ENCODE measurements at regions not wholly inside any gene's neighbourhood (a gene's known extent, or its start where the extent isn't known, plus 50 kb on each side); places are given as distances from the start of the nearest gene placed in this dataset.

DNA sequence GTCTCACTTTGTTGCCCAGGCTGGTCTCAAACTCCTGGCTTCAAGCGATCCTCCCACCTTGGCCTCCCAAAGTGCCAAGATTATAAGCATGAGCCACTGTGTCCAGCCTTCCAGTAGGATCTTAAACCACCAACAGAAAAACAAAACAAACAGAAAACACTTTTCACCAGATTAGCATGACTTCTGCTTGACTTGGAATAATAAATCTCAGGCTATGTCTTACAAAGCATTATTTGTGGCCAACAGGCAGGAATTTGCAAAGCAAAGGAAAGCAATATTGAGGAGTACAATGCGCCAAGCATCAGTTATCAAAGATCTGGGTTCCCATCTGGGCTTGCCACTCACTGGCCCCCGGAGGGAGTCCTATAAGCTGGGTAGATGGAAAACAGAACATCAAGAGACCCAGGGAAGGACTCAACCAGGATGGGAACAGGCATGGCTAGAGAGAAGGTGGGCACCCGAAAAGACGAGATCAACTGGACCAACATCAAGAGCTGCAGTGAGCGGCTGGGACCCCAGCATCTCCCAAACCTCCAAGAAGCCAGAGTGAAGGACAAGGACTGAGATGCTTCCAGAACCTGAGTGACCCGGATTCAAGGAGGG is 101.2 kb downstream of the TMEM30B start:
- H2AFZ ChIP-seq (ENCODE audit: low read length, unreplicated experiment) = no peak overlapping the region
- peak overlapping the region; percentile 41; the same call in 1 of the 2 replicates for H3K4me3 ChIP-seq (ENCODE audit: low read depth, low read length)
- no peaks in the 10 kb centered on the region for H3K27me3 ChIP-seq (ENCODE audit: insufficient read depth, low read length)
- no peaks in the 10 kb centered on the region for H3K36me3 ChIP-seq (ENCODE audit: insufficient read depth, low read length)
- peak overlapping the region; percentile 98 for H3K27ac ChIP-seq (ENCODE audit: low read depth, low read length)
- no peaks in the 10 kb centered on the region for H3K79me2 ChIP-seq (ENCODE audit: control insufficient read depth, insufficient read depth, low read length, unreplicated experiment)
- peaks cover 61% of the 10 kb centered on the region for H3K4me1 ChIP-seq (ENCODE audit: control insufficient read depth, insufficient read depth, low read length, unreplicated experiment)

DNA sequence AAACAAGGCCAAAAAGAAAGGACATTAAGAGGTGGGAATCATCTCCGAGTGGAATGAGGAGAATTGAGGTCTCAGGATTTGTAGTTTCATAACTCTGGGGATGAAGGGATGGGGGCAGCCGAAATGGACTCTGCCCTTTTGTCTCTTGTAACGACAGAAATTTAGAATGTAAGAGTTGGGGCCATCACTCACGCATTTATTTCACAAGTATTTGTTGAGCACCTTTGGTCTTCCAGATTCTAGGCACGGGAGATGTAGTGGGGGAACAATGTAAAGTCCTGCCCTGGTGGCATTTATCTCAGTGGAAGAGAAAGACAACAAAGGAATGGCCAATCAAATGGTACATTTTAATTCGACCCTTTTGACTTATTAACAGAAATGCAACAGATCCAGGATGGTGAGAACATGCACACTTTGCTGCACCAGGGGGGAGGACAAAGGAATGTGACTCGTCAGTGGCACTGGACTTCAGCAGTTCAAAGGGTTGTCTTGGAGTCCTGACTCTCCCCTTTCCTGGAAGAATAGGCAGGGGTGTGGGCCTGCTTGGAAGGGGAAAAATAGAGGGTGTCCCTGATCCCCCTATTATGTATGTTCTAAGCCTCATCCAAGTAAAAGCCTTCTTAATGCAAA is 102.0 kb downstream of the TMEM30B start:
- no peak overlapping the region for H2AFZ ChIP-seq (ENCODE audit: low read length, unreplicated experiment)

DNA sequence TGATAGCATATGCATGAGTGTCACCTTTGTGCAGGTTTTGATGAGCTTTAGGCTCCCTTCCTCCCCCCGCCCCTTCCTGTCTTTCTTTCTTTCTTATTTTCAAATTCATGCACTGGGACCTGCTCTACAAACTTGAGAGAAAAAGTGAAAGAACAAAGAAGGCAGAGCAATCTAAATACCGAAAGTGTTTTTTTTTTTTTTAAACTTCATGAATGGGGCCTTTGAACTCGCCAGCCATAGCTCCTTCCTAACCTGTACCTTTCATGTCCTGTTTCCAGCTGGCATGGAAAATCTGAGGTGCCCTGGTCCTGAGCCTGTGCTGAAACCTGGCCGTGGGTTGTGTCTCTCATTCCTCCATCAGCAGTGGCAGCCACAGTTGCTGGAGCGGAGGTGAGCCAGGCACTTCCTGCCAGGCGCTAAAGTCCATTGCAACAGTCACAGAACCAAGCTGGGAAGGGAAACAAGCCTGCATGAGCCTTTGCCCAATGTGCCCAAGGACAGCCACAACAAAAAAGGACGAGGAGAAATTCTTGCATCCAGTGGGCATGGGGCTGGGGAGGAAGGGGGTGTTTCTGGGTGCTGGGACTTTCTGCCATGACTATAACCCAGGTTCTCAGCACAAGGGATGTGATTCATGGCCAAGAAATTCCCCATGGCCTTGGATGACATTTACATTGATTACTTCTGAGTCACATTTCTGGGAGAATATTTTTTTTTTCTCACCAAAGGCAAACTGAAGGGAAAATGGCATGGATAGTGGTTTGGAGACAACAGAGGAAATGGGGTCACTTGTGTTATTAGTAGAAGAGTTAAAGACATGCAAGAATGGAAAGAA is 102.7 kb downstream of the TMEM30B start:
- Histone ChIP-seq H2AFZ (ENCODE audit: low read length, unreplicated experiment) (peak overlapping the region; percentile 12), H3K36me3 (ENCODE audit: insufficient read depth, low read length) (no peaks in the 10 kb centered on the region), H3K27ac (ENCODE audit: low read depth, low read length) (peak overlapping the region; percentile 98), H3K79me2 (ENCODE audit: control insufficient read depth, insufficient read depth, low read length, unreplicated experiment) (no peaks in the 10 kb centered on the region), H3K4me3 (ENCODE audit: low read depth, low read length) (peak overlapping the region; percentile 41), H3K27me3 (ENCODE audit: insufficient read depth, low read length) (no peaks in the 10 kb centered on the region), H3K4me1 (ENCODE audit: control insufficient read depth, insufficient read depth, low read length, unreplicated experiment) (peaks cover 53% of the 10 kb centered on the region)

More for the DNA sequence above, 102.0 kb downstream of the TMEM30B start:
- Histone ChIP-seq H3K4me3 (ENCODE audit: low read depth, low read length) (peak overlapping the region; percentile 41; the same call in 1 of the 2 replicates), H3K79me2 (ENCODE audit: control insufficient read depth, insufficient read depth, low read length, unreplicated experiment) (no peaks in the 10 kb centered on the region), H3K27me3 (ENCODE audit: insufficient read depth, low read length) (no peaks in the 10 kb centered on the region), H3K36me3 (ENCODE audit: insufficient read depth, low read length) (no peaks in the 10 kb centered on the region), H3K4me1 (ENCODE audit: control insufficient read depth, insufficient read depth, low read length, unreplicated experiment) (peaks cover 59% of the 10 kb centered on the region), H3K27ac (ENCODE audit: low read depth, low read length) (peak overlapping the region; percentile 98)

DNA sequence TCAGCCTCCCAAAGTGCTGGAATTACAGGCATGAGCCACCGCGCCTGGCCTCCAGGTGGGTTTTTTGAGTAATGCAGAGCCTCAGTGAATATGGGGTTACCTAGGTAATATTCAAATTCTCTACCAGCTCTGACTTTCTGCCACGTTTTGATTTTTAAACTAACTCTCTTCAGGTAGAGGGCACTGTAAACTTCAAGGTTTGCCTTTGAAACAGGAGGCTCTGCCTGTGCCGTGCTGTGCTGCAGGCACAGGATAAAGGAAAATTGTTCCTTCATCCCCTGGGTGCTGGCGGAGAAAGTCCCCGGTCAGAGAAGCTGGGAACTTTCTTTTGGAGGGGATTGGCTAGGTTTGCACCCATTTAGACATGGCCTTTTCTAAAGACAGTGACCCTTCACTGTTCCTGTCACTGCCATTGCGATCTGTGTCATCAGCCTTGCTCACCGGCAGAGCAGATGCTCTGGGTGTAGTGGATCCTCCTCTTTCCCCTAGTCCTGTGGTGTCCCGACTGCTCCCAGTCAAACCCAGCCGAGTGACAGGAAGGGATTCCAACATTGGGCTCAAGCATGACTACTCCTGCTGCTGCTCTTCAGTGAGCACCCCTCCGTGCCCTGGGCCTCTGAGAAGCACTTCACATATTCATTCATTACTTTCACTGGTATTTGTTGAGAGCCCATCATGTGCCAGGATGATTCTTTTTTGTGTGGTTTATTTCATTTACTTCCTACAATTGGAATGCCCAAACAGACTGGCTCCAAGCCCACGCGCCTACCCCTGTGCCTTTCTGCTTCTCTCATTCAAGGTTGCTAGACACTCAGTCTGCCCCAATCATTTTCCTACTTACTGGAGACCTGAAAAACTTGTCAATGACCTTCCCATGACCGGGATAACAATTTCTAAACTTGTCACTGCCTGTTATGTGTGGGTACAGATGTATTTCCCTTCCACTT is 103.6 kb downstream of the TMEM30B start:
- Histone ChIP-seq H2AFZ (ENCODE audit: low read length, unreplicated experiment) (peak overlapping the region; percentile 12), H3K27ac (ENCODE audit: low read depth, low read length) (peak overlapping the region; percentile 98)

DNA sequence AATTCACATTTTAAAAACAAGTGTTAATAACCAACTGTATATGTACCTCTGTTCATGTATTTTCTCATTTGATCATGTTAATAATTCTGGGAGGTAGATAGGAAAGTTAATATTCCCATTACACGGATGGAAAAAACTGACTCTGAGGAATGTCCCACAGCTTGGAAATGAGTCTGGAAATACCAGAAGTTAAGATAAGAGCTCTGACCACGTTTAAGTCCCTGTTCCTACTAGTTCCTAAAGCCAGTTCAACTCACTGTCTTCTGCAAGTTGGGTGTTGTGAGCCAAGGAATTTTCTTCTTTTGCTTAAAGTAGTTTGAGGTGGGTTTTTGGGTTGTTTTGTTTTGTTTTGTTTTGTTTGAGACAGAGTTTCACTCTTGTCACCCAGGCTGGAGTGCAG is 104.5 kb downstream of the TMEM30B start:
- no peak overlapping the region for H2AFZ ChIP-seq (ENCODE audit: low read length, unreplicated experiment)
- peaks cover 44% of the 10 kb centered on the region for H3K4me1 ChIP-seq (ENCODE audit: control insufficient read depth, insufficient read depth, low read length, unreplicated experiment)
- H3K36me3 ChIP-seq (ENCODE audit: insufficient read depth, low read length) = no peaks in the 10 kb centered on the region
- no peaks in the 10 kb centered on the region for H3K79me2 ChIP-seq (ENCODE audit: control insufficient read depth, insufficient read depth, low read length, unreplicated experiment)
- no peak overlapping the region for H3K4me3 ChIP-seq (ENCODE audit: low read depth, low read length)
- H3K27me3 ChIP-seq (ENCODE audit: insufficient read depth, low read length) = no peaks in the 10 kb centered on the region
- 0 out of 2 replicates have a peak overlapping the region, but pooled peaks have one; percentile 1 for H3K27ac ChIP-seq (ENCODE audit: low read depth, low read length)

More for the DNA sequence above, 103.6 kb downstream of the TMEM30B start:
- Histone ChIP-seq H3K4me3 (ENCODE audit: low read depth, low read length) (0 out of 2 replicates have a peak overlapping the region, but pooled peaks have one; percentile 16), H3K4me1 (ENCODE audit: control insufficient read depth, insufficient read depth, low read length, unreplicated experiment) (peaks cover 45% of the 10 kb centered on the region), H3K27me3 (ENCODE audit: insufficient read depth, low read length) (no peaks in the 10 kb centered on the region), H3K79me2 (ENCODE audit: control insufficient read depth, insufficient read depth, low read length, unreplicated experiment) (no peaks in the 10 kb centered on the region), H3K36me3 (ENCODE audit: insufficient read depth, low read length) (no peaks in the 10 kb centered on the region)

DNA sequence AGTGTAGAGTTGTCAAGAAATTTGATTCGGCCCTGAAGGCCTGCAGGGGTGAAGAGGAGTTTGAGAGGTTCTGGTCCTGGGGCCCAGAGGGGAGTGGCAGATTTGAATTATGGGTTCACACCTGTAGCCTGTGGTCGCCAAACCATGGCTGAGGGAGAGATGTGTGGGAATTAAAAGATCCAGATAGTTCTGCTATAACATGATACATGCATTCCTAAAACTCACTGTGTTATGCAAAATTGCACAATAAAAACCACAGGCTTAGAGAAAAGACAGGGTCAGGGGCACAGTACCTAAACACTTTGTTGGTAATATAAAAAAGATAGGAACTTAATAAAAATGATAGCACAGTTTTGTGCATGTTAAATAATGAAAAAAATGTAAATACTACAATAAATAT is 106.2 kb downstream of the TMEM30B start:
- Histone ChIP-seq H2AFZ (ENCODE audit: low read length, unreplicated experiment) (no peak overlapping the region), H3K4me3 (ENCODE audit: low read depth, low read length) (no peak overlapping the region), H3K27me3 (ENCODE audit: insufficient read depth, low read length) (no peaks in the 10 kb centered on the region), H3K27ac (ENCODE audit: low read depth, low read length) (peak overlapping the region; percentile 62), H3K4me1 (ENCODE audit: control insufficient read depth, insufficient read depth, low read length, unreplicated experiment) (peaks cover 46% of the 10 kb centered on the region), H3K36me3 (ENCODE audit: insufficient read depth, low read length) (no peaks in the 10 kb centered on the region), H3K79me2 (ENCODE audit: control insufficient read depth, insufficient read depth, low read length, unreplicated experiment) (no peaks in the 10 kb centered on the region)

DNA sequence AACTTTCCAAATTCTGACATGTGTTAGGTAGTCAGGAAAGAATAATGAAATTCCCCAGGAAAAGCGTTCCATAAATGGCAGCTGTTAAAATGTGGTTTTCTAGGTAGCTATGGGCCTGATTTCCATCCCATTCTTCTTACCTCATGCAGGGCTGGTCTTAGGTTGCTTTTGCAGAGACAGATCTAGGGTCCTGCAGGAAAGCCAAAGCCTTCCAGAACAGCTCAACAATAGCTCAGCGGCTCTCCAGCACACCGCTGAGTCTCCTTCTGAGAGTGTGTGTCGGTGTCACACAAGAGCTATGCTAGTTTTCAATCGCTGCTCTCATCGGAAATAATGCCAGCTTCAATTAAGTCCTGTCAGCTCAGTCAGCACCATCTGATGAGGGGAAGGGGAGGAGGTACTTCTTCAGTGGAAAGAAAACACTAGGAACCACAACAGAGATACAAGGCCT is 106.7 kb downstream of the TMEM30B start:
- peaks cover 41% of the 10 kb centered on the region for H3K4me1 ChIP-seq (ENCODE audit: control insufficient read depth, insufficient read depth, low read length, unreplicated experiment)
- no peaks in the 10 kb centered on the region for H3K79me2 ChIP-seq (ENCODE audit: control insufficient read depth, insufficient read depth, low read length, unreplicated experiment)
- H3K36me3 ChIP-seq (ENCODE audit: insufficient read depth, low read length) = no peaks in the 10 kb centered on the region
- no peak overlapping the region for H2AFZ ChIP-seq (ENCODE audit: low read length, unreplicated experiment)
- H3K27ac ChIP-seq (ENCODE audit: low read depth, low read length) = peak overlapping the region; percentile 62
- no peak overlapping the region for H3K4me3 ChIP-seq (ENCODE audit: low read depth, low read length)
- no peaks in the 10 kb centered on the region for H3K27me3 ChIP-seq (ENCODE audit: insufficient read depth, low read length)

DNA sequence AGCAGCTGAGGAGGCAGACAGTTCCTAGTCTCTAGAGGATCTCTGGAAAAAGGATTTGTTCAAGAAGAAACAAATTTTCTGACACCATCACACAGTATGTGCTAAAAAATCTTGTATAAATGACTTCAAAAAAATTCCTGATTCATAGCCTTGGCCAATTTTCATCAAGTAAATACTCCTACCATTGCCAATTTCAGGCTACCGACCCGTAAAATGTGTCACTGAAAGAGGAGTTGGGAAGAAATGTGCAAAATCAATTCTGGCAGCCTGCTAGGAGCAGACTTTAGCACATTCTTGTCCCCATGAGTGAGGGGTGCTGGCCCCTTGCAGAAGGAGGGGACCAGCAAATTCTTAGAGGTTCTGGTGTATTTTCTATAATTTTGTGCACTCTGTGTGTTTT is 109.4 kb downstream of the TMEM30B start:
- Histone ChIP-seq H3K4me3 (ENCODE audit: low read depth, low read length) (no peak overlapping the region), H3K4me1 (ENCODE audit: control insufficient read depth, insufficient read depth, low read length, unreplicated experiment) (peaks cover 19% of the 10 kb centered on the region), H3K79me2 (ENCODE audit: control insufficient read depth, insufficient read depth, low read length, unreplicated experiment) (no peaks in the 10 kb centered on the region), H3K36me3 (ENCODE audit: insufficient read depth, low read length) (no peaks in the 10 kb centered on the region), H2AFZ (ENCODE audit: low read length, unreplicated experiment) (peak overlapping the region; percentile 57), H3K27ac (ENCODE audit: low read depth, low read length) (no peak overlapping the region), H3K27me3 (ENCODE audit: insufficient read depth, low read length) (no peaks in the 10 kb centered on the region)

DNA sequence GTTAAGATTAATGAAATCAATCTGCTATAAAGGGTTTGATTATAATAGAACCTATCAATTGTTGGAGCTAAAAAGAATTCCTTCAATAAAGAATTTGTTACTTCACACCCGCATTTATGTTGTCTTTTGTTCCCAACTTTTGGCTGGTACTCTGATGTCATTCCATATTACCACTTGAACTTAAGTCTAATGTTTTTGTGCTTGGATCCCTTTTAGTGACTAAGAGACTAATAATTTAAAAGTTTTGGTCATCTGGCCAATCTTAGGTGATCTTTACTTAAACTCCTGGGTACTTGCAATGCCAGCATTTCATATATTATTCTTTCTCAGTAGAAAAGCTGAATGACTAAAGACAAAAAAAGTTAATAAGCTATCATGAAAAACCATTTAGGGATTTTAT is 113.0 kb downstream of the TMEM30B start:
- no peaks in the 10 kb centered on the region for H3K27me3 ChIP-seq (ENCODE audit: insufficient read depth, low read length)
- H3K4me1 ChIP-seq (ENCODE audit: control insufficient read depth, insufficient read depth, low read length, unreplicated experiment) = peaks cover 6% of the 10 kb centered on the region
- H3K36me3 ChIP-seq (ENCODE audit: insufficient read depth, low read length) = no peaks in the 10 kb centered on the region
- no peak overlapping the region for H3K27ac ChIP-seq (ENCODE audit: low read depth, low read length)
- H3K79me2 ChIP-seq (ENCODE audit: control insufficient read depth, insufficient read depth, low read length, unreplicated experiment) = no peaks in the 10 kb centered on the region
- no peak overlapping the region for H3K4me3 ChIP-seq (ENCODE audit: low read depth, low read length)
- H2AFZ ChIP-seq (ENCODE audit: low read length, unreplicated experiment) = no peak overlapping the region

DNA sequence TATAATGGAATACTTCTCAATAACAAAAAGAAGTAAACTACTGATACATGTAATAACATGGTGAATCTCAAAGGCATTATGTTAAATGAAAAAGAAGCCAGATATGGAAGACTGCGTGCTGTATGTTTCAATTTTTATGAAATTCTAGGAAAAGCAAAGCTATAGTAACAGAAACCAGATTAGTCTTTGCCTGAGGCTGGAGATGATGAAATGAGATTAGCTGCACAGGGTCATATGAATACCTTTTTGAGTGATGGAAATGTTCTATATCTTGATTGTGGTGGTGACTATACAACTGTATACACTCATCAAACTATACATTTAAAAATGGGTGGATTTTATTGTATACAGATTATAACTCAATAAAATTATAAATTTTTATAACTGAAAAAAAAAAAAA is 113.5 kb downstream of the TMEM30B start:
- H2AFZ ChIP-seq (ENCODE audit: low read length, unreplicated experiment) = no peak overlapping the region
- H3K27ac ChIP-seq (ENCODE audit: low read depth, low read length) = no peak overlapping the region
- no peak overlapping the region for H3K4me3 ChIP-seq (ENCODE audit: low read depth, low read length)
- H3K27me3 ChIP-seq (ENCODE audit: insufficient read depth, low read length) = no peaks in the 10 kb centered on the region
- H3K4me1 ChIP-seq (ENCODE audit: control insufficient read depth, insufficient read depth, low read length, unreplicated experiment) = peaks cover 6% of the 10 kb centered on the region
- H3K36me3 ChIP-seq (ENCODE audit: insufficient read depth, low read length) = no peaks in the 10 kb centered on the region
- H3K79me2 ChIP-seq (ENCODE audit: control insufficient read depth, insufficient read depth, low read length, unreplicated experiment) = no peaks in the 10 kb centered on the region

Measured in ACC112 (cell line).